ENCODE measurements at regions not wholly inside any gene's neighbourhood (a gene's known extent, or its start where the extent isn't known, plus 50 kb on each side); places are given as distances from the start of the nearest gene placed in this dataset.

DNA sequence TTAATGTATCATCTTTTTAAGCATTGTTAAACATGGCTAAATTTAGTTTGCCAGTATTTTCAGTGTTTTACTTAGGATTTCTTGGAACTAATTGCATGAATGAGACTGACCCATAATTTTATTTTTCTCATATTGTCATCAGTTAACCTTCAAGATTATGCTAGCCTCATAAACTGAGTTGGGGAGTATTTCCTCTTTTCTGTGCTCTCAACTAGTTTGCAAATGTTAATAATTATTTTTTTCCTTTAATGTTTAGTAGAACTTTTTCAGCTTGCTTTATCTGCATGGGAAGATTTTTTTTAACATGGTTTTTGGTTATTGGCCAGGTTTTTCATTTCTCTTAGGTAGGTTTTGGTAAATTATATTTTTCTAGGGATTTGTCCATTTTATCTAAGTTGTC lies 235.4 kb upstream of the SESN3 start:
- no peak for DNase-seq

DNA sequence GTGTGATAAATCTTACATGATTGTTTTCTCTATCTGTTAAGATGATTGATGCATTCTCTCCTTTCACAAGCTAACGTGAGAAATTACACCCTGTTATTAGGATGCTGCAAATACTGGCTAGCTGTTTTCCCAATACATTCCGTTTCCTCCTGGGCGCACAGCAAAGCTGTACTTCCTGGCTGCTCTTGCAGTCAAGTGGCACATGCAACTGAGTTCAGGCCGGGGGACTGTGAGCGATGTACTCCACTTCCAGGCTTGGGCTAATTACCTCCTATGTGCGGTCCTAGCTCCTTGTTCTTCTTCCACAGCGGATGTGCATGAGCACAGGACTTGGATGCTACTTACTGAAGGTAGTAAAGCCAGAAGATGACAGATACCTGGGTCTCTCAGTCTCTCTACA lies 234.9 kb upstream of the SESN3 start:
- DNase-seq: no peak

DNA sequence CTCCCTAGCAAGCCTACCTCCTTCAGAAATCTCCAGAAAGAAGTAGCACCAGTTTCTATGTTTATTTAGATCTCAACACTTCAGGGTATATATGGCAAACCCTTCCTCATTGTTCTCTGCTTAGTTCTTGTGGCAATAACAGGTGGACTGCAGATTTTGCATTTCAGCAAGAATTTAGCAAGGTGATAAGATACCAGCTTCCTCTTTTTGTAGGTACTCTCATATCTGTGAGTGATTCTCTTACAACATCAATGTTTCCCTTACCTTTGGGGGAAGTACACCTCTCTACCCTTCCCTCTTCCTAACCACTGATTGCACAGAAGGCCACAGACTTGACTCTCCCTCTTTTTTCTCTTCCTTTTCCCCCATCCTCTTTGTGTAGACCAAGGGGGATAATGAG lies 230.9 kb upstream of the SESN3 start:
- no peak for DNase-seq

DNA sequence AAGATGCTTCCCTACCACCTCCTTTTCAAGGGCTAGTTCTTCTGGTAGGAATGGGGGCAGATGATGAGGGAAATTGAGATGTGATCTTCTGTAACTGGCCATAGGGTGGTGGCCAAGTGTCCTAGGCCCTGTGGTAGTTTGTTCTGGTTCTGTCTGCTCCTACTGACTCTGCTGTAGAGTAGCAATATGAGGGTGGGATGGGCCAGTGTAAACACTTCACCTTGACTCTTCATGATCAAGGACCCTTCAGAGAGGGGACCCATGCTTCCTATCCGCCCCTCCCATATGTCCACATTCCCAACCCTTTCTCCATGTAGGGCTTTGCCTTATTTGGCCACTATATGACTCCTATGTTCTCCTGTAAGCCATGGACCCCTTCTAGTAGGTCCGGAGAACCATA lies 230.3 kb upstream of the SESN3 start:
- DNase-seq: no peak

DNA sequence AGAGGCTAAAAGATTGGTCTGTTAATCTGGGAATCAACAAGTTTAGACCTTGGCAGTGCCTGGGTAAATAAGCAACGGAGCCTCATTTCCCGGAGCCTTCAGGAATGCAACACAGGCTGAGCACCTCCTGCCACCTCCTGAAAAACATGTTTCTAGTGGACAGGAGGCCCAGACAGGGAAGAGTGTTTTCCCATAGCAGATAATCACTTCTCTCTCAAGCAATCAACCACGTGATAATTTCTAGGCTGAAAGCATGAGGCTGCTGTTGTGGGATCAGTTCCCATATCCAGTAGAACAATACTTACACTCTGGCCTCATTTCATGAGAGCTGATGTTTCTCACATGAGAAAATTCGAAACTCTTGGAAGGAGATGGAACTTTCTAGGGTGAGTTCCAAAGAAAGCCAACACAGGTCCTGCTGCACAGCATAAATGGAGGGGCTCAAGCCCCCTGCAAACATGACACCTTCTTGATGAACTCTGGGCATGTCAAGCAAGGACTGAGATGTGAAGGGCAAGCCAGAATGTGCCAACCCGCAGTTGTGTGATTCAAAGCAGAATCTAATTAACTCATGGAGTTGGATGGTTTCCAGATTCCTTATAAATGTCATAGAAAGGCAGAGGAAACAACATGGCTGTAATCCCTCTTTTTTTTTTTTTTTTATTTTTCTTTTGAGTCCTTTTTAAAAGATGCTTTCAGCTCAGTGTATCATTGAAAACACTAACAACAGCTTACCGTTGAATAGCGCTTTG lies 228.5 kb upstream of the SESN3 start:
- peak; percentile 6 for DNase-seq

DNA sequence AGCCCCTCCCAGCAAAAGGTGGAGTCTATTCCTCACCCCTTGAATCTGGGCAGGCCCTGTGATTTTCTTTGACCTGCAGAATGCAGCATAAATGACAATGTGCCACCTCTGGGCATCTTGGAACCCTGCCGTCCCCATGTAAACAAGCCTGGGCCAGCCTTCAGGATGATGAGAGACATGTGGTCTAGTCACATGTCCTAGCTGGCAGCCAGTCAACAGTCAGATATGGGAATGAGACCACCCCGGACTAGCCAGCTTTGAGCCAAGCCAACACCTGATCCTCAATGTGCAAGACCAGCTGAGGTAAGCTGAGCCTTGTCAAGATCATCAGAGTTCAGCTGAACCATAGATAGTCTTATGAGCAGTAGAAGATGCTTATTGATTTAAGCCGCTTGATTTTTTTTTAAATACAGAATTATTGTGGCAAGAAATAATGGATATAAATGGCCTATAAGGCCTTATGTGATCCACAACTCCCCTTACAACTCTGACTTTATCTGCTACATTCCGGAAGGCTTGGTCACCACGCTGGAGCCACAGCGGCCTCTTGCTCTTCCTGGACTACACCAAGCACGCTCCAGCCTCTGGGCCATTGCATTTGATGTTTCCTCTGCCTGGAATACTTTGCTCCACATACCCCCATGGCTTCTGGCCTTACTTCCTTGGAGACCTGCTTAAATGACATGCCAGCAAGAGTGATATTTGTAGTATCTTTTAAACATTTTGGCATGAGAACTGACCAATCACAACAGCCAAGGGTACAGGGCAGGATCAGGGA lies 225.9 kb upstream of the SESN3 start:
- no peak for DNase-seq

DNA sequence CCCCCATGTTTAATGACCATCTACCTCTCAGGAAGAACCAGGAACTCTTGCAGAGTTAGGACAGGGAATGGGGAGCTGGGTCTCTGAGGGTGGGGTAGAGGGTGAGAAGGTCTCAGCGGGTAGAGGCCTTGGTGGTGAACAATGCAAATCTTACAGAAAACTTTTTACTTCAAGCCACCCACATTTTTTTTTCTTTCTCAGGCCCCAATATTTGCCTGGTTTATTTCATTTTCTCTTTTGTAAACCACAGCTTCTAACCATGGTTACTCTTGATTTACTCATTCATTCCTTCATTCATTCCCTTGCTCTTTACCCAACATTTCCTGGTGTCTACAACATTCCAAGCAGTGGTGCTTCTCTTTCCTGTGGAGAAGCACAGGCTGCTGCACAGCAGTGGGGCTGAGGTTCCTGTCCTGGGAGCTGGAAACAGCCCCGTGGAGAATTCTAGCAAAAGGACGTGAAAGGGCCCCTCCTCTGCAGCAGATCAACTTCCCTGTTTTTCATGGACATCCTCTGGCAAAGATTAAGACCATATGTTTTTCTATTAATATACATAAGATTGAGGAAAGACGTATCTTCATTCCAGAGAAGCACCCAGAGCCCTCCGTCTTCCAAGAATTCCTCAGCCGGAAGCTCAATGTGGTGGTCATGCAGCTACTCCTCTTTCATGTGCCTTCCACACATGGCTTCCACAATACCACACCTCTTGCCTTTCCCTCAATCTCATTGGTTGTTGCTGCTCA lies 224.4 kb upstream of the SESN3 start:
- no peak for DNase-seq

DNA sequence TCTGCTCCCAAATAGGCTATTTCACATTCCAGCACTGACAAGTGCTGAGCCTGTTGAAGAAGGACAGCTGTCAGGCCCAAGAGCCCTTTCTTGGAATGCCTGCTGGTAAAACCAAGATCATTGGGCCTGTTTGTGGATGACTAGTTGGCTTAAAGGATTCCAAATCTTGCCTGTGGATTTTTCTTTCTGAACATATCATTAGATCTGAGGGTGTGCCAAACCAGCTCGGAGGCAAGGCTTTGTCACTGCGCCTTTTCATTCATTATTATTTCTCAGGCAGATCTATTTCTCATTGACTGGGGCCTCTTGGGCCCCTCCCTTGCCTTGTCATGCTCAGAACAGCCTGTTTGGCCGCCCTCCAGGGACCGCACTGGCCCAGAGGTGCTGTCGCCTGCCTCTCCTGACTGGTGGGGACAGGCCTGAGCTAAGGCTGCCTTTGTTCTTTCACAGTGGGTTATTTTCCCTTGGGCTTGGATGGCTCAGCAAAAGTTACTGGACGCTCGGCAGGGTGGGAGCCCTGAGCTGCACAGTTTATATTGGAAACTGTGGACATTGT lies 222.7 kb upstream of the SESN3 start:
- no peak for DNase-seq

DNA sequence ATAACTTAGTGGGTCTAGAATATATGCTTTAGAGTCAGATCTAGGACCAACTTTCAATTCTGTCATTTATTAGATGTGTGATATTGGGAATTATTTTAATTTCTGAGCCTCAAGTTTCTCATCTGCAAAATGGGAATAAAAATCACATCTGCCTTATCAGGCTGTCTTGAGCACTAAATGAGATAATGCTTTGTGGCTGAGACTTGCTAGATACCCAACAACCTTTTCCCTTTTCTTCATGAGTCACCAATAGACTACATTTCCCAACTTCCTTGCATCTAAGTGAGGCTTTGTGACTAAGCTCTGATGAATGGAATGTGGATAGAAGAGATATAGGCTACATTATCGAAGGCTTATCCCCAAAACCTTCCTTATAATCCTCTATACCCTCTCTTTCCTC lies 220.7 kb upstream of the SESN3 start:
- no peak for DNase-seq

DNA sequence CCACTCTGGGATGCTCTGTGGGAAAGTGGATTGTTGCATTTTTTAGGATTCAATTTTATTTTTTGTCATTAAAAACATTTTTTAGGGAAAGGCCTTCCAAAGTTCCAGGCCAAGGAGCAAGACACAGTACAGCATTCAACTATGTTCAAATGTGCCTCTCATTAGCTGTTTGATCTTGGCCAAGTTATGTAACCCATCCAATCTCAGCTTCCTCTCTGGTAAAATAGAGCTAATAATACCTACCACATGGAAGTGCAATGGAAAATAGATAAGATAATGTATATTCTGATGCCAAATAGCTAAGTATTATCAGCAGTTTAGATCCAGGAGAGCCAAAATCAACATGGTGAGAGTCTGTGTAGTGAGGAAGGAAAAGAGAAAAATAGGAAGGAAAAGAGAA lies 220.3 kb upstream of the SESN3 start:
- DNase-seq: no peak

DNA sequence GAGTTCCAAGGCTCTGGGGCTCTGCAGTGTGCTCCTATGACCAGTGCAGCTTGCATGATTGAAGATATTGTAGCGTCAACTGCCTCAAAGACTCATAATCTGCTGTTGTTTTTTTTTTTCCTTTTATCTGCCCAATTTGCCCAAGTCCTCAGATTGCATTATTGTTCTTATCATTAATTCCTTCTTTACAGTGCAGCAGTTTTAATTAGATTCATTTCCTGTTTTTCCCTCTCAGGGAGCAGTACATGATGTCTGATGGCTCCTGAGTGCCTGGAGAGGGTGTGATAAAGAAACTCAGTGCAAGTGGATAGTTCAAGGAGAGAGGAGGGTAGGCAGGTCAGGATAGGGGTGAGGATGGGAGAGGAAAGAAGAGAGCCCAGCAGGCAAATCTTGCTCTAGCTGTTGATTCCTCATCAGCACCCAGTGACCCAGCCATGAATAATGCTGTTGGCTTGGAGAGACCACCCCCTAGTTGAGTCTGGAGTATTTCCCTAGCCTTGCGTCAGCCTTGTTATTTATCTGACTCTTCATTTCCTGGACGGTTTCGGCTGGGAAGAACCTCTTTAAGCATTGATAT lies 219.6 kb upstream of the SESN3 start:
- DNase-seq: no peak

DNA sequence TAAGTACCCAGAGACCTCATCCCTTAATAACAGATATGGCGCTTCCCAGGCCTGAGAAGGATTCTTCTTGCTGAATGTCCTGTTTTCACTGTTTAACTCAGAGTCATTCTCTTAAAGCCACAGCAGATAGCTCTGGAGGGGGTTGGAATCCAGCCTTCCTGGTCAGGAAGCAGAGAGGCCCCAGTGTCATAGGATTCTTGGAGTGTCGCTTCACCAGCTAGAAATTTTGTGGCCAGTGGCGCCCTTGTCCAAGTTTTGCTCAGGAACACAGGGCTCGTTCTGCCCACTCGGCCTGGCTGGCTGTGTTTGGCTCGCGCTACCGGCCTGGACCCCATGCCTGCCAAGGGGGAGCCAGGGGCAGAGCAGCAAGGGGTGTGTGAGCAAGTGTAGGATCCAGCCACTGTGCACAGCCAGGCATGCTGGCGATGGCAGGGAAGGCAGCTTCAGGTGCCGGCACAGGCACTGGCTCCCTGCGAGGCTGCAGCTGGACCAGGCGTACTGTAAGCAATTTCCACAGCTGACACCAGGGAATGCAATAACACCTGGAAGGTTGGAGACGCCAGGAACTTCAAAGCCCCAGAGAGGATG lies 214.8 kb upstream of the SESN3 start:
- DNase-seq: no peak

DNA sequence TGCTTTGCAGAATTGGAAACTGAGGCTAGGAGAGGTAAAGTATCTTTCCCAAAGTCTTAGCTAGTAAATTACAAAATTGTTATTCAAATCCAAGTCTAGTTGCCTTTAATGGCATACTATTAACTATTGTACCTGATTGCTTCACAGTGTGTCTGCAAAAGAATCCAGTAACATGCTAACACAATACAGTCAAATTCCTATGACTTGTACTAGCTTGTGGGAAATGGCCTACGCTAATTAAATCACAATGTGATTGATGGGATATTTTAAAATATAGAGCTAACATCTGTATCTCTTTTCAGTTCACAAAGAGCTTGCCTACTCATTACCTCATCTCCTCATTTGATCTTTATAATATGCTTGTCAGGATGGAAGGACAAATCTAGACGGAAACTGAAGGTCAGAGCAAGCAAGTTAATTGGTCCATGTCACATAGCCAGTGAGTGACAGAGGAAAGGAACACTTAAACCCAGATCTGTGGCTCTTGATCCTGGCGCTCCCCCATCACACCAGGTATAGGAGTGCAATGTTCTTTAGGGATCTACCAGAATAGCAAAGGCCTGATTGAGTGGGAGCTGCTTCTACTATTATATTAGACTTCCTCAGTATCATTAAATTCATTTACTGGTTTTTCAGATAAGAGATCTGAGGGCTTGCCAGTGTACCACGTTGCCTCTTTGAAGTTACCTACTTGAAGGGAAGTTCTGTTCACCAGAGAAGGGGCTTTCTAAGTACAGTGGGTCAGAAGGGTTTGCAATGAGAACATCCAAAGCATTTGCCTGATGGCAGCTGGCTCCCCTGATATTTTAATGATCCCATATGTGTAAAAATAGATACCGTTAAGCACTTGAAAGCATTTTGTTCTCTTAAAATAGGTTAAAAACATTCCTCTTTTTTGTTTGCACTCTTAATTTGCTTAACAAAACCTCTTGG lies 213.6 kb upstream of the SESN3 start:
- DNase-seq: no peak

DNA sequence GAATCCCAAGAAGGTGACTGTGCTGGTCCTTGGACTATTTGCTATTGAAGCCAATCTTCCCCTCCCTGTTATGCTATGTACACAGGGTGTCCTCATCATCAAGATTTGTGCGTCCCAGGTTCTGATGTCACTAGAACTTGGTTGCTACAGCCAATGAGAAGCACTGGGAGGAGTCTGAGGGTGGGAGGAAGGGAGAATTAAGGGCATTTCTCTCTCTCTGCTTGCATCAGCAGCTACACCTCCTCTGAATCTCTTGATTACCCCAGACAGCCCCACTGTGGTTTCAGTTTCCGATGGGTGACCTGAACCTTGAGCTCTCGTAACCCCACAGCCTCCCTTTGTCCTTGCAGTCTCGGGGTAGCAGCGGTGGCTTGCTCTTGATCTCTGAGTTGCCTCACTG lies 212.4 kb upstream of the SESN3 start:
- DNase-seq: no peak

DNA sequence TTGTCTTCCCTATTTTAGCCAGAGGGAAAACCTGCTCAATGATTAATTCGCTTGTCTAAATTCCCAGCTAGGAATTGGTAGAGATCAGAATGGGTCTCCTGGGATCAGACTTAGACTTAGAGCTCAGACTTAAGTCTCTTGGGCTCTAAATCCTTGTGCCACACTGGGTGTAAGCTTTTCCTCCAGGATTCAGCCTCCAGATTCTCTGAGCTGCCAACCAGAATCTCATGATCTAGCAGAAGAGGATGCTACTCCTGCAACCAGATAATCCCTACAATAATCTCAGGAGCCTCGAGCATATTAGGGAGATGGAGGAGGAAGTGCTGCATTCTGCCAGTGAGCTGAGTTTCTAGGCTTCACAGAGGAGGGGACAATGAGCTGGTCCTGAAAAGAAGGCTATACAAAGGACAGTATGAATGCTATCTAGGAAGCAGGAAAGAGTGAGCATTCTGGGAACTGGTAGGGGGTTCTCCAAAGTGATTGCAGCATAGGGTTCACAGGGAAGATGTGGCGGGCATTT lies 211.6 kb upstream of the SESN3 start:
- no peak for DNase-seq

DNA sequence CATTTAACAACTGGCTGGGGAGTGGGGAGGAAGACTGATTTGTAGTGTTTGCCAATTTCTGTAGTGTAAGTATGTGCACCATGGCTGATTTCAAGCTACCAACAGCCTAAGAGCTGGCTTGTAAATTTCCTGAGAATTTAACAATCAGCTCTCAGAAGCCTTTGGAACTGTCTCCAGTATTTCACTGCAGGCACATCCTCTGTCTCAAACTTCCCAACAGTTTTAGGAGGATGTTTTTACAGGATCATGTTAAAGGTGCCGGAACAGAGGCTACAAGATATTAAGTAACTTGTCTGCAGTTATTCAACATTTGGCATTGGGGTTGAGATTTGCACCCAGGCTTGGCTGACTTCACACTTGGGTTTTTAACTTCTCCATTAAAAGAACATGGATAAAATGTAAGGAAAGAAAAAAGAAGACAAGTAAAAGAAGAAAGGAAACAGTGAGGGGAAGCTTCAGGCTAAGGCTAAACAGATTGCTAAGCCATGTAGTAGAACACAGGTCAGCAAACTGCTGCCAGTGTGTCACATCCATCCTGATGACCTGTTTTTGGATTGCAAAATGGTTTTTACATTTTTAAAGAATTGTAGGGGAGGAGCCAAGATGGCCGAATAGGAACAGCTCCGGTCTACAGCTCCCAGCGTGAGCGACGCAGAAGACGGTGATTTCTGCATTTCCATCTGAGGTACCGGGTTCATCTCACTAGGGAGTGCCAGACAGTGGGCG lies 204.8 kb upstream of the SESN3 start:
- no peak for DNase-seq

DNA sequence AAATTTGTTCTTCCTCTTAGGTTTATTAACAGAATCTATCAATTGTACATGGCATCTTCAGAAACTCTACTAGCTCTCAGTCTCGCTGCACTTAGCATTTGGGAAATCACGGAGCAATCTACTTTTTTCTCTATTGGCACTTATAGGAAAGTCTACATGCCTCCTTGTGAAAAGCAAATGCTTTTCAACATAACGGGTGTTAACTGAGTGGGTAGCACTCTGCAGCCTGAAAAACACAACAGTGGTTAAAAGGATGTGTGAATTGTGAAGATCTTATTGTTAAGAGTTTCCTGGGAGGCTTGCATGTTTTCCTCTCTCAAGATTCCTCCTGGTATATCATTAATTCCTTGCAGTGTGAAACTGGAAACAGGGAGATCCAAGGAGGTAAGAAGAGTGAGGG lies 204.2 kb upstream of the SESN3 start:
- DNase-seq: no peak

DNA sequence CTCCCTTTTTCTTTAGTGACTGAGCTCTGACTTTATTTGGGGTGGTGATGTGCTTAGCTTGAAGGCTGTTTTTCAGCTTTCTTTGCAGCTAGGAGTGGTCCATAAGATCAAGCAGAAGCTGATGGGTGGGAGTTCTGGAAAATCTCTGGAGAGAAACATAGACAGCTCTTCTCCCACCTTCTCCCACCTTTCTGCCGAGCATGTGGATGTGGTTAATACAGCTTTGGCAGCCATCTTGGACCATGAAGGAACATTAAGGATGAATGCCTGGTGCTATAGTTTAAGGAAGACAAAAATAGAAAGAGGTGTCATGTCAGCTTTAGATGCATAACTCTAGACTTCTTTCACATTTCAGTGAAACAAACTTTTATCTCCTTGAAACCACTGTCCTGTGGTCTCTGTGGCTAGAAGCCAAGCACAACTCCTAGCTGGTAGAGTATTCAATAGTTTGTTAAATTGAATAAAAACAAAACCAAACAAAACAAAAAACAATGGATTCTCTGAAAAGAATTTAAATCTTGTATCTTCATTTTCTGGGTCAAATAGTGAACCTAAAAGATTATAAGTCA lies 203.6 kb upstream of the SESN3 start:
- no peak for DNase-seq

DNA sequence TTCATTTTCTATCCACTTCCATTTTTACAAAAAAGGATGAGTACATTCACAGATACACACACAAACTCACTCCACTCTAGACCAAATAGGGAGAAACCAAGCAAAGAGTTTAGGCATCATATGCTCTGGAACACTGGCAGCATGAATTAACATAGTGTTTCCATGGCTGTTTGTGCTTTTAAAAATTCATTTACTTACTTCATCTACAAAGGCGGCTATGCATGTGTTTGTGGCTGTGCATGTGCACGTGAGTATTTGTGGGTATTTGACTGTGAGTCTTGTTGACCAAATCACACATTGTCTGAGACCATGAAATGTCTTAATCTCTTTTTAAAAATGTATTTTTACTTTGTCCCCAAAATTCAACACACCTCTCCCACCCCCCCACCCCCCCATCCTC lies 203.0 kb upstream of the SESN3 start:
- DNase-seq: no peak

Data from NCI-H1092 (cell line).